OCI-LY7 (cell line): ENCODE measurements at regions not wholly inside any gene's neighbourhood (a gene's known extent, or its start where the extent isn't known, plus 50 kb on each side); places are given as distances from the start of the nearest gene placed in this dataset.

ENCODE experiments used
- BruUV-seq: library from RNA; stranded (reverse); fragments of 400-500 nt; replicated peaks from 2 replicates; lab custom pipeline; 2021; lab: Mats Ljungman, UMichigan
- CTCF ChIA-PET: fragments of 300-600 bp; sonication (Branson Sonifier 250); formaldehyde crosslinking; loops from one replicate; lab custom pipeline; 2022; ENCODE audit warnings: antibody characterized with exemption; ENCODE audit not compliant: unreplicated experiment; lab: Charles Lee
- POLR2A ChIA-PET: fragments of 300-600 bp; sonication (Branson Sonifier 250); formaldehyde crosslinking; loops from one replicate; lab custom pipeline; 2022; ENCODE audit warnings: antibody characterized with exemption; lab: Charles Lee
- DNase-seq: peaks from one replicate; pipeline ENCODE4 v3.0.0-alpha.2; 2015; ENCODE audit warnings: low spot score
- H2AFZ ChIP-seq: fragments of 200-600 bp; sonication (generic), shearing (Covaris generic); 2 replicates; pipeline ENCODE4 v1.6.1; 2014; ENCODE audit warnings: mild to moderate bottlenecking, antibody characterized with exemption, low read length, moderate library complexity
- H3K27ac ChIP-seq: fragments of 200-600 bp; sonication (generic); 2 replicates; pipeline ENCODE4 v1.5.1; 2014; ENCODE audit warnings: mixed run types, low read depth, mild to moderate bottlenecking, moderate library complexity, low read length, inconsistent platforms; ENCODE audit not compliant: poor library complexity, severe bottlenecking
- H3K36me3 ChIP-seq: fragments of 200-600 bp; sonication (generic); 2 replicates; pipeline ENCODE4 v1.6.1; 2014; ENCODE audit warnings: mild to moderate bottlenecking, antibody characterized with exemption, low read length, moderate library complexity, mixed read lengths; ENCODE audit not compliant: insufficient read depth
- H3K4me1 ChIP-seq: fragments of 200-600 bp; sonication (generic); 2 replicates; pipeline ENCODE4 v1.5.1; 2014; ENCODE audit warnings: mild to moderate bottlenecking, low read length; ENCODE audit not compliant: insufficient read depth, poor library complexity, severe bottlenecking
- H3K4me2 ChIP-seq: fragments of 200-600 bp; sonication (generic); 2 replicates; pipeline ENCODE4 v1.6.1; 2014; ENCODE audit warnings: mild to moderate bottlenecking, low read length
- H3K4me3 ChIP-seq: fragments of 200-600 bp; sonication (generic); 2 replicates; pipeline ENCODE4 v1.5.1; 2014; ENCODE audit warnings: mild to moderate bottlenecking, low read depth, low read length; ENCODE audit not compliant: poor library complexity, severe bottlenecking
- H3K79me2 ChIP-seq: fragments of 200-600 bp; sonication (generic); 2 replicates; pipeline ENCODE4 v1.6.1; 2016; ENCODE audit warnings: low read depth, mild to moderate bottlenecking, low read length, moderate library complexity, mixed read lengths; ENCODE audit not compliant: insufficient read depth
- H3K9me2 ChIP-seq: fragments of 200-600 bp; sonication (generic); 2 replicates; pipeline ENCODE4 v1.6.1; 2016; ENCODE audit warnings: mild to moderate bottlenecking, low read length, mixed read lengths; ENCODE audit not compliant: insufficient read depth
- H3K9me3 ChIP-seq: fragments of 200-600 bp; sonication (generic); 2 replicates; pipeline ENCODE4 v1.6.1; 2014; ENCODE audit warnings: mild to moderate bottlenecking, mixed run types, low read length, mixed read lengths
- H4K20me1 ChIP-seq: fragments of 200-600 bp; sonication (generic); 2 replicates; pipeline ENCODE4 v1.6.1; 2014; ENCODE audit warnings: mild to moderate bottlenecking, antibody characterized with exemption, low read length, moderate library complexity, mixed read lengths; ENCODE audit not compliant: insufficient read depth
- EZH2phosphoT487 ChIP-seq: fragments of 200-600 bp; sonication (generic); IDR thresholded peaks from 2 replicates; pipeline ENCODE4 v1.6.1; 2018; ENCODE audit warnings: low read depth, borderline replicate concordance, mild to moderate bottlenecking, mixed run types, antibody characterized with exemption, low read length, moderate library complexity, mixed read lengths
- intact Hi-C: fragments of 100-400 bp; cut with micrococcal nuclease; formaldehyde crosslinking; loops from one replicate; pipeline ENCODE4 v1.10.0; 2022; ENCODE audit not compliant: unreplicated experiment
- TF ChIP-seq, protein P1 (sequence below): fragments of 200-600 bp; sonication (generic); conservative IDR thresholded peaks from 2 replicates; pipeline ENCODE4 v1.5.1; 2014; ENCODE audit warnings: mild to moderate bottlenecking, antibody characterized with exemption, low read length, moderate library complexity, mixed read lengths

DNA sequence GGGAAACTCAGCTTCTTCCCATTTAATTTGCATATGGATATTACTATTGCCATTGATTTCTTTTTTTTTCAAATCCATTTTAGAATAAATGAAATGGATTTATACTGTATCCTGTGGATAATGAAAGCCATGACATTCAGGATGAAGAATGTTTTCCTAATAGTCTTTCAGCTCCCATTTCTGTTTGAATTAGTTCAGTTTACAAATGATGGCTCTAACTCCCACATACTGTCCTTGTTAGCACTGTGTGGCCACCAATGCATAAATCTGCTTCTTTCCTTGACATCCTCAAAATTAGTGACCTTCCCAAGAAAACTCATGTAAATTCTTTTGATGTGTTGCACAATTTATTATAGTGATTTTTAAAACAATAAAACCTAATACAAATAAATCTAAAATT lies 693.2 kb upstream of the GJE1 start:
- no peaks in the 10 kb centered on the region for H3K79me2 ChIP-seq
- H3K36me3 ChIP-seq: no peaks in the 10 kb centered on the region
- ChIA-PET POLR2A (interaction anchor here (1.1 kb wide), 1 partner anchor 8 kb away, joined by 3 read pairs; no protein-coding TSS in a partner anchor), CTCF (no interaction called here)
- H2AFZ ChIP-seq: no peak overlapping the region
- BruUV-seq: no TSS peak
- no peak overlapping the region for H3K27ac ChIP-seq
- H4K20me1 ChIP-seq: no peaks in the 10 kb centered on the region
- H3K9me3 ChIP-seq: no peaks in the 10 kb centered on the region
- H3K4me1 ChIP-seq: no peaks in the 10 kb centered on the region
- no peak for TF ChIP-seq EZH2phosphoT487
- TF ChIP-seq, protein P1, sequence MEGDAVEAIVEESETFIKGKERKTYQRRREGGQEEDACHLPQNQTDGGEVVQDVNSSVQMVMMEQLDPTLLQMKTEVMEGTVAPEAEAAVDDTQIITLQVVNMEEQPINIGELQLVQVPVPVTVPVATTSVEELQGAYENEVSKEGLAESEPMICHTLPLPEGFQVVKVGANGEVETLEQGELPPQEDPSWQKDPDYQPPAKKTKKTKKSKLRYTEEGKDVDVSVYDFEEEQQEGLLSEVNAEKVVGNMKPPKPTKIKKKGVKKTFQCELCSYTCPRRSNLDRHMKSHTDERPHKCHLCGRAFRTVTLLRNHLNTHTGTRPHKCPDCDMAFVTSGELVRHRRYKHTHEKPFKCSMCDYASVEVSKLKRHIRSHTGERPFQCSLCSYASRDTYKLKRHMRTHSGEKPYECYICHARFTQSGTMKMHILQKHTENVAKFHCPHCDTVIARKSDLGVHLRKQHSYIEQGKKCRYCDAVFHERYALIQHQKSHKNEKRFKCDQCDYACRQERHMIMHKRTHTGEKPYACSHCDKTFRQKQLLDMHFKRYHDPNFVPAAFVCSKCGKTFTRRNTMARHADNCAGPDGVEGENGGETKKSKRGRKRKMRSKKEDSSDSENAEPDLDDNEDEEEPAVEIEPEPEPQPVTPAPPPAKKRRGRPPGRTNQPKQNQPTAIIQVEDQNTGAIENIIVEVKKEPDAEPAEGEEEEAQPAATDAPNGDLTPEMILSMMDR: no peak
- no peak for DNase-seq
- intact Hi-C loops: no loop called here
- H3K9me2 ChIP-seq: no peaks in the 10 kb centered on the region
- H3K4me3 ChIP-seq: no peak overlapping the region
- no peak overlapping the region for H3K4me2 ChIP-seq

DNA sequence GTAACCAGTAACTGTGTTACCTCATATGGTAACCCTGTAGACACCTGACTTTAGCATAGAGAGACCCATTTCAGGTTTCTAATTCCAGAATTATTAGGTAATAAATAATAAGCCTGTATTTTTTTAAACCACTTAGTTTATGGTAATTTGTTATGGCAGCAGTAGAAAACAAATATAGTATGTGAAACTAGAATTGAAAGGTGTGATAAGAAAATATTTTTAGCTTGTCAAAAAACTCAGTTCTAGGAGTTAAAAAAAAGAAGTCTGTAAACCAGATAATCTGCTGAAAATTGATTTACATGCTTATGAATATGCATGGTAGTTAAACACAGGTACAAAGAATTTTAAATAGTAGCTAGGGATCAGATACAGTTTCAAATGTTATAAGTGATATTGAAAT lies 695.0 kb upstream of the GJE1 start:
- H3K4me3 ChIP-seq: no peak overlapping the region
- H3K4me1 ChIP-seq: no peaks in the 10 kb centered on the region
- H3K4me2 ChIP-seq: no peak overlapping the region
- H3K36me3 ChIP-seq: no peaks in the 10 kb centered on the region
- no peak overlapping the region for H3K27ac ChIP-seq
- intact Hi-C loops: no loop called here
- no peaks in the 10 kb centered on the region for H4K20me1 ChIP-seq
- DNase-seq: no peak
- ChIA-PET CTCF (no interaction called here), POLR2A (interaction anchor here (0.6 kb wide), 1 partner anchor 94 kb away, joined by 3 read pairs; no protein-coding TSS in a partner anchor)
- no TSS peak for BruUV-seq
- H3K9me3 ChIP-seq: no peaks in the 10 kb centered on the region
- no peak overlapping the region for H2AFZ ChIP-seq
- TF ChIP-seq, protein P1: no peak
- TF ChIP-seq EZH2phosphoT487: no peak
- no peaks in the 10 kb centered on the region for H3K9me2 ChIP-seq
- H3K79me2 ChIP-seq: no peaks in the 10 kb centered on the region

DNA sequence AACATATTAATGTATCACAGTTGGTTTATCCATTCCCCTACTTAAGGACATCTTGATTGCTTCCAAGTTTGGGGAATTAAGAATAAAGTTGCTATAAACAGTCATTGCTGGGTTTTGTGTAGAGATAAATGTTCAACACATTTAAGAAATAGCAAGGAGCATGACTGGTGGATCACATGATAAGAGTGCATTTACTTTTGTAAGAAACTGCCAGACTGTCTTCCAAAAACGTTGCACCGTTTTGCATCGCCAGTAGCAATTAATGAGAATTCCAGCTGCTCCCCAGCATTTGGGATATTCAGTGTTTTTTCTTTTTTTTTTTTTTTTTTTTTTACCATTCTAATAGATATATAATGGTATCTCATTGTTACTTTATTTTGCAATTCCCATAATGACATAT lies 695.7 kb upstream of the GJE1 start:
- H3K4me3 ChIP-seq: no peak overlapping the region
- no peaks in the 10 kb centered on the region for H3K36me3 ChIP-seq
- H3K9me2 ChIP-seq: no peaks in the 10 kb centered on the region
- no peak overlapping the region for H2AFZ ChIP-seq
- intact Hi-C loops: no loop called here
- H3K27ac ChIP-seq: no peak overlapping the region
- BruUV-seq: no TSS peak
- no peaks in the 10 kb centered on the region for H3K9me3 ChIP-seq
- H4K20me1 ChIP-seq: no peaks in the 10 kb centered on the region
- CTCF ChIA-PET: no interaction called here
- no peaks in the 10 kb centered on the region for H3K79me2 ChIP-seq
- no peaks in the 10 kb centered on the region for H3K4me1 ChIP-seq
- TF ChIP-seq EZH2phosphoT487: no peak
- TF ChIP-seq, protein P1: no peak
- POLR2A ChIA-PET: no interaction called here
- no peak overlapping the region for H3K4me2 ChIP-seq
- DNase-seq: no peak
